ENCODE measurements at regions not wholly inside any gene's neighbourhood (a gene's known extent, or its start where the extent isn't known, plus 50 kb on each side); places are given as distances from the start of the nearest gene placed in this dataset.

GRCh38 chr2:146003337-146003736 is 1483.4 kb upstream of the ZEB2 start:
- no peak for TF ChIP-seq CTCF (conservative IDR thresholded peaks at IDR 0.05; ENCODE audit: low read depth in 2 of 2)
- TF ChIP-seq EZH2 (IDR thresholded peaks at IDR 0.05; ENCODE audit: low read depth, unreplicated experiment), result no peak
- TF ChIP-seq STAT1 (IDR thresholded peaks at IDR 0.05; ENCODE audit: unreplicated experiment), result no peak
- TF ChIP-seq, protein P1, sequence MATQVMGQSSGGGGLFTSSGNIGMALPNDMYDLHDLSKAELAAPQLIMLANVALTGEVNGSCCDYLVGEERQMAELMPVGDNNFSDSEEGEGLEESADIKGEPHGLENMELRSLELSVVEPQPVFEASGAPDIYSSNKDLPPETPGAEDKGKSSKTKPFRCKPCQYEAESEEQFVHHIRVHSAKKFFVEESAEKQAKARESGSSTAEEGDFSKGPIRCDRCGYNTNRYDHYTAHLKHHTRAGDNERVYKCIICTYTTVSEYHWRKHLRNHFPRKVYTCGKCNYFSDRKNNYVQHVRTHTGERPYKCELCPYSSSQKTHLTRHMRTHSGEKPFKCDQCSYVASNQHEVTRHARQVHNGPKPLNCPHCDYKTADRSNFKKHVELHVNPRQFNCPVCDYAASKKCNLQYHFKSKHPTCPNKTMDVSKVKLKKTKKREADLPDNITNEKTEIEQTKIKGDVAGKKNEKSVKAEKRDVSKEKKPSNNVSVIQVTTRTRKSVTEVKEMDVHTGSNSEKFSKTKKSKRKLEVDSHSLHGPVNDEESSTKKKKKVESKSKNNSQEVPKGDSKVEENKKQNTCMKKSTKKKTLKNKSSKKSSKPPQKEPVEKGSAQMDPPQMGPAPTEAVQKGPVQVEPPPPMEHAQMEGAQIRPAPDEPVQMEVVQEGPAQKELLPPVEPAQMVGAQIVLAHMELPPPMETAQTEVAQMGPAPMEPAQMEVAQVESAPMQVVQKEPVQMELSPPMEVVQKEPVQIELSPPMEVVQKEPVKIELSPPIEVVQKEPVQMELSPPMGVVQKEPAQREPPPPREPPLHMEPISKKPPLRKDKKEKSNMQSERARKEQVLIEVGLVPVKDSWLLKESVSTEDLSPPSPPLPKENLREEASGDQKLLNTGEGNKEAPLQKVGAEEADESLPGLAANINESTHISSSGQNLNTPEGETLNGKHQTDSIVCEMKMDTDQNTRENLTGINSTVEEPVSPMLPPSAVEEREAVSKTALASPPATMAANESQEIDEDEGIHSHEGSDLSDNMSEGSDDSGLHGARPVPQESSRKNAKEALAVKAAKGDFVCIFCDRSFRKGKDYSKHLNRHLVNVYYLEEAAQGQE (IDR thresholded peaks at IDR 0.05; ENCODE audit: unreplicated experiment), result no peak

All from GM23338 (cell line).